ENCODE measurements at regions not wholly inside any gene's neighbourhood (a gene's known extent, or its start where the extent isn't known, plus 50 kb on each side); places are given as distances from the start of the nearest gene placed in this dataset.

DNA sequence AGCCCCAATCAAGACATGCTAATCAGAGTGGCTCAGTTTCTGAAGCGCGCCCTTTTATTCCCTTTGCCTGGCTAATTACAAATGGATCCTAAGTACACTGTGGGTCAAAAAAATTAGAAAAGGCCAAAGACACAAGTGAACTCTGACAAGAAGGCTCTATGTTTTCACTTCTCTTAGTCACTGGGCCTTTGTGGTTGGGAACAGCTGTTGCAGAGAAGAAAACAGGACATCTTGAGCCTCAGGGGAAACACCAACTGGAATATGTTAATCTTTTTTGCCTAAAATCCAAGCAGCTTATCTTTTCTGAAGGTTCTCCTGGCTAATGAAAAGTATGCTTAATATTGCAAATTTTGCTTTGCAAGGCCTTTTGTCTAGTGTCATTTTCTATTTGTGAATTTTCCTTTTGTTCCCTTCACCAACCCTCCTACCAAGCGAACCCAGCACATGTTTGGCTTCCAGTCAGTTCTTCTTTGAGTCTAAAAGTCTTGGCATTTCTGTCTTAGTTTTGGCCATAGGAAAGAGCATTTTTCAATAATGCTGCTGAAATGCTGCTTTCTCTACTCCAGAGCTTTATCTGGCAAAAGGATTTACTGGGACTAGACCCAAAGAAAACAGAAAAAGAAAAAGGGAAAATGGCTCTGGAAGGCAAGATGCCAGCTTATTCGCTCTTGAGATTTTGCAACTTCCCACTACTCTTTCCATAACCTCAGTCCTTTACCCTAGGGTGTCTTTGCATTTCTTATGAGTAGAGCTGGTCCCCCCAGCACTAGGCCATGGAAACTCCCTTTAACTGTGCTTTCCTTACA lies 440.2 kb upstream of the ST6GAL2 start:
- DNase-seq = peak; percentile 75

DNA sequence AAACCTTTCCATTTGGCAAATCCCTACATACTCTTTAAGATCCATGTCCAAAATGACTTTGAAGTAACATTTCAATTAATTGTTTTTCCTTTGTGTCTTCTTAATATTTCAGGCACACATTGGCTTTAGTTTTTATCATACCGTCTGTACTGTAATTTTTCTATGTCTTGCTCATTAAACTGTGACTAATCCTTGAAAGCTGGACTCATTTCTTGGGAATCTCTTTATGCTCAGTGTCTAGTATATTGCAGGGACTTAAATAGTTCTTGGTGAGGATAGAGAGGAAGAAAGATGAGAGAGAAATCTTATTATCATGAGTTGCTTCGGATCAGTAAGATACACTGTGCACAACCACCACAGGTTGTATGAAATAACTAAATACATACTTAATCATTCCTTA lies 448.3 kb upstream of the ST6GAL2 start:
- no peak for DNase-seq

DNA sequence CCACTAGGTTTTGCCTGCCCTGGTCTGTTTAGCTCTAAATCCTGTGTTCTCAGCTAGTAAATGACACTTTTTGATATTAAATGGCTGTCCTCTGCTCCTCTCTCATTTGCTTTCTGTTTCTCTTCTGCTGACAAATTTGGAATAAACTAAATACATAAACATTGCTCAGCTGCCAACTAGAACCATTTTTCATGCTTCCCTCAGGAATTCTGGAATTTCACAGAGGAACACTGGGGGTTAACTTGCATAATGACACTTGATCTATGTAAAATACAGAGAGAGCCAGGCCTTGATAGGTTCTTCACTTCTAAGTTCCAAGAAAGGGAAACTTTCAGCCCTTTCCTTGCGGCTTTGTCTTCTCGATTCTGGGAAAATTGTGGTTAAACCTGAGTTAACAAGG lies 450.6 kb upstream of the ST6GAL2 start:
- no peak for DNase-seq

DNA sequence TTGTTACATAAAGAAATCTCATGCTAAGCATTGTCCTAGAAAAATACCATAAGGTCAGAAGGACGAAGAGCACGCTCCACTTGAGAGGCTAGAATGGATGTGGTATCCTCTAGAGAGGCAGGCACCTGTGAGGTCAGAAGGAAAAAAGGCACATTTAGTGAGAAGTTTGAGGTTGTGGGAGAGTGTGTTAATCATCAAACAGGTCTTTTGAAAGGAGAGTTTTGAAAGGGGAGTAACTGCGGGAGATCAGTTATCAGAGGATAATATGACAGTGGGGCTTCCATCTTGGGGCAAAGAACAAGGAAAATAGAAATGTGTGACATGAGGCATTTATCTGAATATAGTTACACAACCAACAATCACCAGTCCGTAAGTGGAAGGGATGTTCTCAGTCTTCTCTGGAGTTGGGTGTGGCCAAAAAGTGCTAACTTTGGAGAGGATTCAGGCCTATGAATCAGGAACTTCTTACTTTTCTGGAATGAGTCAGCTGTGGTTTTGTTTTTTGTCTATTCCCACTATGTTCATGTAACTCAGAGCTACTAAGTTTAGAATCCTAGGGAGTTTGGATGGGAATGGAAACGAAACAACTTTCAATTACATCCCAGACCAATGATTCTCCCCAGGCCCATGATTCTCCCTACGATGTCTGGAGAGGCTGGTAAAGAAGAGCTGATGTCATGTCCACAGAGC lies 451.4 kb upstream of the ST6GAL2 start:
- DNase-seq = no peak

DNA sequence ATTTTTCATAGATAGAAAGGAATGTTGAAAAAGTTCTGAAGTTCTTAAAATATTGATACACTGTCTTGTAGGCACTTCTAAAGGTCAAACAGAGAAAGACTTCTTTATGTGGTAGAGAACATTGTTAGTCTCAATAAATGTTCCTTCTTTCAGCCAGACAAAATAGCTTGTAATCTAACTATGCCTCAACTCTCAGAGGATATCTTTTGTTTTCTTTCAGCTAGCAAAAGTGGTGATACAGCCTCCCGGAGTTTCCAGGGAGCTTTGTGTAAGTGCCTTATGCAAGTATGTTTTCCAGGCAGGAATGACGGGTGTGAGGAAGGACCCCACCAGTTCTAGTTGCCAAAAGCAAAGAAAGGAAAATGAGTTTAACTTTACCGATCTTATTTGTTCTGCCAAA lies 452.1 kb upstream of the ST6GAL2 start:
- no peak for DNase-seq

DNA sequence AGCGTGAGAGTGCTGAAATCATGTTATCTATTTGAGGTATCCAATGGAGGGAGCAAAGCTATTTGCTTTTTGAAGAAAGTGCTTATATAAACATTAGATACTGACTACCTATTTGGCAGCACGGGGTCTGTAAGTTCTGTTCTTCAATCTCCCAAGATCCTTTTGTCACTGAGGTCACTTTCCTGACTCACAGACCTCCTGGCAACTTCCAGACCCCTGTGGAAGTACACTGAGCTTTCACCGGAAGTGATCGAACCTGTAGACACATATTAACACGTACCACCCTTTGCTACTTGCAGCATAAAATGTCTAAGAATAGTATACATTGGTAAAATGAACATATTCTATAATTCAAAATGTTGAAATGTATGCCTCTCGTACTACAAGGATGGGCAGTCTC lies 452.6 kb upstream of the ST6GAL2 start:
- DNase-seq = no peak

DNA sequence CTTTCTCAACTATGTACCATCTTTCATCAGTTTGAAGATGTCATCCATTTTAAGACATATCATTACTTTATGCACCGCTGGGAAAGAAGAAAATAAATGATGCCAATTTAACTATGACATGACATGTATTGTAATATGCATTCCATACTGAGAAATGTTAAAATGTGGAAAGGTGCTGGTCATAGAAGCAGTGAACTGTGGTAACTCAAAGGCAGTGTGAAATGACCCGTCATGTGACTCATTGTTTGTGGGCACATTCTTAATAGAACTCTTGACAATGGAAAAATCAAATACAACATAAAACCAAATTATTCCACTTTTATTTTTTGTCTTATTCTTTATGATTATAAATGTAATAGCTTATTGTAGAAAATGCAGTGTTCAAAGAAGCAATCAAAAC lies 455.0 kb upstream of the ST6GAL2 start:
- no peak for DNase-seq

DNA sequence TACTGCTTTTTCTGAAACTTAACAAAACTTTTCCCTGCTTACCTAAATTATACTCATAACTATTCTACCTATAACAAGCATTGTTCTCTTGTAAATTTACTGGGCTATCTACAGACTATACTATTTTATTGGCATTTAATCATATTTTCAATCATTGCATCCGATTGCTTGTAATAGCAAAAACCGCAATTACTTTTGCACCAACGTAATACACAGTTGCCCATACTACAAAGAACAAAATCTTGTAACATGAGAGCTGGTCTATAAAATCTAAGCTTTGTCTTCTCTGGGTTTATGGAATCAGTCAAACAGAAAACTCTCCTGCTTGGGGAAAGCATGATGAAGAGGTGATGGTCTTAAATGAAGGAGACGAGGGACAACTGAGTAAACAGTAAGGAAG lies 463.4 kb upstream of the ST6GAL2 start:
- no peak for DNase-seq

DNA sequence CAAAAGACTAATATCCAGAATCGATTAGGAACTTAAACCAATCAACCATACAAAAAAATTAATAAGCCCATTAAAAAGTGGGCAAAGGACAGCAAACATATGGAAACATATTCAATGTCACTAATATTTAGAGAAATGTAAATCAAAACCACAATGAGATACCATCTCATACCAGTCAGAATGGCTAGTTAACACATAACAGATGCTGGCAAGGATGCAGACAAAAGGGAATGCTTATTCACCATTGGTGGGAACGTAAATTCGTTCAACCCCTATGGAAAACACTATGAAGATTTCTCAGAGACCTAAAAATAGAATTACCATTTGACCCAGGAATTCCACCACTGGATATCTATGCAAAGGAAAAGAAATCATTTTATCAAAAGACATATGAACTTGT lies 468.2 kb upstream of the ST6GAL2 start:
- DNase-seq = no peak

DNA sequence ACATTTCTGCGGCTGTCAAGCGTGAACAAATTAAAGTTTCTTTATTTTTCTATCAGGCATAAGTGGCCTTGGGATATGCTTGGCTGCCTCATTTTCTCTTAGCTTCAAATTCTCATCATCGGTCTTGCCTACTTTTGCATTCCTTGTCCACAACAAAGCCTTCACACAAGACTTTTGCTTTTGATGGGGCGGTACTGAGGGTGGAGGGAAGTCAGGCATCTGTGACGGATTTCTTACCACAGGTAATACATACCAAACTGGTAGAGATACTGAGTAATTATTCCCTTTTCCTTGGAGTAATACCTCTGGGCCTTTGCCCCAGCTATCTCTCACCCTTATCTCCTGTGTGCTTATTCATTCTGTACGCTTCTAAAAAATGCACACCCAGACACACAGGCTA lies 468.3 kb upstream of the RGPD4 start:
- no peak for DNase-seq

DNA sequence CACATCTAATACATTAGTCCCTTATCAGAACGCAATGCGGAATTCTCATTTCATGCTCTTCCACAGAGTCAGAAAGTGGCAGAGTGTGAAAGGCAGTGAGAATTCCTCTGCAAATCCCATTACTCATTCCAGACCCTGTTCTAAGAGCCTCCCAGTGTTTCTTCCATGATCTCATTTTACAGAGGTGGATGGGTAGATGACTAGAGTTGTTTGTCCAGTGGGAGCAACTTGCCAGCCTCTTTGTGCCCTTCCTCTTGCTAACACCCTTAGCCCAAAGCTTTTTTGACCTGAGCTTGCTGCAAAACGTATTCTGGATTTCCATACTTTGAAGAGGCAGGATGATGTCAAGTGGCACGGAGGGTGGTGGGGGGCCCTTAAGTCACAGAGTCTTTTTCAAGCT lies 467.7 kb upstream of the RGPD4 start:
- DNase-seq = no peak

DNA sequence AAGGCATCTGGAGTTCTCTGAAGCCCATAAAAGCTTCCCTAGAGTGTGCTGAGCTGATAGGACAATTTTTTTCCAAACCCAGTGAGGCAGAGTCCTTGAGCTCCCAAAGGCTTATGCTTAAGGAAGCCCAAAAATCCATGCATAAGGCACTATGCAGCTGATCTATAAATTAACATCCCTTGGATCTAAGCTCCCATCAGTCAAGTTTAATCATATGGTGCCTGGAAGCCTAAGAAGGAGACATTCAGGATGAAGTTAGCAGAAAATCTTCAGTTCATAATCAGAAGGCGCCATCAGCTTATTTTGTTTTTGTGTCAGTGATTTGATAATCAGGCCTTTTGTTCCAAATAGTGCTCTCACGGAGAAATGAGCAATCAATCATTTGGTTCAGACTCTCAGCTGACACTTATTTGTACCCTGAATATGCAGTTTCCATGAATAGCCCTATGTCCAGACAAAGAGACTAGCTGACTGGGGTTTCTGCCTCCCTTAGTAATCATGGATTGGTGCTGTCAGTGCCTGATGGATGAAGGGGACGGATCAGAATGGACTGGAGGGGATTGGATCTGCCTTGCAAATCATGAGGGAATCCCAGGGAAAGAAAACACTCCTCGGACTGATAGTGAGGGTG lies 464.8 kb upstream of the RGPD4 start:
- DNase-seq = no peak

DNA sequence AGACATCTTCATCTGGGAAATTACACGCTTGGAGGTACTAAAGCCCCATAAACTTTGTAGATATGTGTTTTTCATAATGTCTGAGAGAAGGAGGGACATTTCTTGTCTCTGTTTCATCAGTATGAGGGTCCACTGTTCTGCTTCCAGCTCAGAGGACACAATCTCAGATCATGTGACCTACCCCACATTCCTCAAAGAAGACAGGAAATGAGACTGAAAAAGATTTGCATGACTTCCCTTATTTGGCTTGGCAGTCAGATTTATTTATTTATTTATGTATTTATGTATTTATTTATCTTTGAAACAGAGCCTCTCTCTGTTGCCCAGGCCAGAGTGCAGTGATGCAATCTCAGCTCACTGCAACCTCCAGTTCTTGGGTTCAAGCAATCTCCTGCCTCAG lies 463.7 kb upstream of the RGPD4 start:
- no peak for DNase-seq

DNA sequence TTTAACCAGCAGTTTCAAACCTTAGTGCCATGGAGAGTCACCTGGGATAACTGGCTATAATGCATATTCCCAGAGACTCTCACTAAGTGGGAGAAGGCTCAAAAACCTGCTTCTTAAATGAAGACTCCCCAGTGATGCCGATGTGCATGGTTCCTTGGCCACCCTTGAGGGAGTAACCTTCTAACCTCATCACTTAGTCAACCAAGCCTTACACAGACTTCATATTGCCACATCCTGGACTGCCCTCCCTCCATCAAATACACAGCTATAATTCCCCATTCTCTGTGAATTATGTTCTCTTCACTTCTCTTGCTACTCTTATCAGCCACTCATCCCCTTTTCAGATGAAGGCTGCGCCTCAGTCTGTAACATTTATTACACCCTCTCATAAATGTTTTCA lies 462.9 kb upstream of the RGPD4 start:
- no peak for DNase-seq

DNA sequence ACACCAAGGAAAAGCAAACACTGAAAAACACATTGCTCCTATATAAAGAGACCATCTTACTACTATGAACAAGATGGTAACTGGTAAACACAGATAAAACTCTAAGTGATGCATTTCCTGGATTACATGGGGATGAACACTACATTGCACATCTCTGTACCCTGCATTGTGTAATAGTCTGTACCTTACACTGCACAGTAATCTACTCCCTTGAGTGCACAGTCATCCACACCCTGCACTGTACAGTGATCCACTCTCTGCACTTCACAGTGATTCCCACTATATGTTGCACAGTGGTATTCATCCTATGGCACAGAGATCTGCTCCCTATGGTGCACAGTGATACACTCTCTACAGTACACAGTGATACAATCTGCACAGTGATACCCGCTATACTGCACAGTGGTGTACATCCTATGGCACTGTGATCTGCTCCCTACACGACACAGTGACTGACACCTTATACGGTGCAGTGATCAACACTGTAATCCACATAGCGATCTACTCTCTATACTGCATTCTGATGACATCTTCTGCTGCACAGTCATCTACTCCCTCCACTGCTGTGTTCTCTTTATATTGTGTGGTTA lies 462.2 kb upstream of the RGPD4 start:
- DNase-seq = no peak

DNA sequence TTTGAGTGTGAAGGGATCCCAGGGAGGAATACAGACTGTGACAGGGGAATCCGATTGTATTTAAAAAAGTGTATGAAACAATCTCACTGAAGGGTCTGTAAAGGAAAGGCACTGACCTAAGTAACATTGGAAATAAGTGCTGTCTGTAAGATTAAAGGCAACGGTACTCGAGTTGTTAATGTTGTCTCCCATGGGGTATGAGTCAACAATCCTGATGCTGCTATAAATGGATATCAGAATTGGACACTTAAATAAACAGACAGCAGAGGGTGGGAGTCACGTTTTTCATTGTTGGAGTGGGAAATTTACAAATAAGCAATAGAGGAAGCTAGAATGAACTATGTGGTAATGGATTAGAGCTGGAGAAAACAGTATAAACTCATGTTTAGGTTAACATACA lies 452.4 kb upstream of the RGPD4 start:
- DNase-seq = no peak

DNA sequence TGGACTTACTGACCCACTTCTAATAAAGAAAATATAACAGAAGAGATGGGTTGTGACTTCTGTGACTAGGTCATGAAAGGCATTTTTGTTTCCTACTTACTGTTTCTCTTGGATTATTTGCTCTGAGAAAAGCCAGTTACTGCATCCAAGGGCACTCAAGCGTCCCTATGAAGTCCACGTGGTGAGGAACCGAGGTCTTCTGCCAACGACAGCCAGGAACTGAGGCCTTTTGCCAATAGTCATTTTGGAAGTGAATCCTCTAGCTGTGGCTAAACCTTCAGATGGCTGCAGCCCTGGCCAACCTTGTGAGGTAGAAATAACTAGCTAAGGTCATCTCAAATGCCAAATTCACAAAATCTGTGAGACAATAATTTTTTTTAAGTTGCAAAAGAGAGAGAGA lies 449.8 kb upstream of the RGPD4 start:
- DNase-seq = no peak

DNA sequence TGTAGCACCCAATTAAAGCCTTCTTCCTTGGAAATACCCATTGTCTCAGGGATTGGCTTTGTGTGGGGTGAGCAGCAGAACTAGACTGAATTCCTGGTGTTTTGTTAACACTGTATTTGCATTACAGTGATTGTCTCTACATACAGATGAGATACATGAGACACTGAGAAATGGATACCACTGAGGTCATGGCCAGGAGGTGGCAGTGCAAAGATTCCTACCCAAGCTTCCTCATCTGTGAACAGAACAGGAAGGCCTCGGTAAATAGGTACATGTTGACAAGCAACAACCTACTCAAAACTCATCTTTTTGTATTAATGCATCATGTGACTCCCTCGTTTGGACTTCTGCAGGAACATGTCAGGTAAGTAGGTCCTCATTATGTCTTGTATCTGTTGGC lies 445.8 kb upstream of the RGPD4 start:
- DNase-seq = no peak

DNA sequence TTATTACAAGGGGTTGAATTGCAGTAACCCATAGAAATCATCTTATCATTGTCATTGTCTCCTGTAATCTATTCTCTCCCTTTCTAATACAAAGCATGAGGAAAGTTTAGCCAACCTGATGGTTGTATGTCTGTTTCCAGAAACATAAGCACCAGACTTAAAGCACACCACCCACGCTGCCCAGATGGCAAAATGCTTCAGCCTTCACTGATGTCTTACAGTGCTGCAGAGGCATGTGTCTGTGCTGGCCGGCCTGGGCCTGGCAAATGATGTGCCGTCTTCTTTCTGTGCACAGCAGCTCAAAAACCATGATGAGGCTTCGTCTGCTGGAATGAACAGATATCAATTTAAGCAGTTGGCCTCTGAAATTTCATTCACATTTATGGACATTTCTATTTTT lies 443.0 kb upstream of the RGPD4 start:
- DNase-seq = peak; percentile 57

DNA sequence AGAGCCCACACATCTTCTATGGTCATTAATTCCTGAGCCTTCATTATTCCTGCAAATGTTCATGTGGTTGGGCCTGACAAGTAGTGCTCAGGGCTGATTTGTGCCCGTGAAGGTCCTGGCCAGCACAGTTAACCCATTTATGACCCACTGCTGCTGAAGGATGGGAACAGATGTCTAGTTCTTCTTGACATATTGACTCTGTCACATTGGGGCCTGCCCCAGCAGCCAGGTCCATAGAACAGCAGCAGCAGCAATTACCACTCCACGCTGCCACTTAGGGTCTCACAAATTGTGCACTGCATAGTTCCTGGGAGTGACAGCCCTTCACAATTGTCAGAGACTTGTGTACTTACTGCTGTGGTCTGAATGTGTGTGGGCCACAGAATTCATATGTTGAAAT lies 442.3 kb upstream of the RGPD4 start:
- no peak for DNase-seq

DNA sequence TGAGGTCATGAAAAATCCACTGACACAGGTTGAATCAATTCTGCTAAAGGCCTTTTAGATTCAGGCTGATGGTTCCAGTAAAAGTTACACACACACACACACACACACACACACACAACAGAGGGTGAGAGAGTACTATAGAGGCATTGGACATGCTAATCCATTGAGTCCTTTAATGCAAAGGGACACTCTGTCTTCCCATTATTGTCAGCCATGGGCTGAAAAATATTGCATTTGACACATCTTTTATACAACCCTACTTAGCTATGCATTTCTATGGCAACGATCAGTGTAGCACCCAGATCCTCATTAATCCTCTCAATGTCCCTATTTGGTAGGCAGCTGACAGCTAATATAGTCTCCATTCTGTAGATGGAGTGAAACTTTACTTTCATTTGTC lies 440.8 kb upstream of the RGPD4 start:
- no peak for DNase-seq

DNA sequence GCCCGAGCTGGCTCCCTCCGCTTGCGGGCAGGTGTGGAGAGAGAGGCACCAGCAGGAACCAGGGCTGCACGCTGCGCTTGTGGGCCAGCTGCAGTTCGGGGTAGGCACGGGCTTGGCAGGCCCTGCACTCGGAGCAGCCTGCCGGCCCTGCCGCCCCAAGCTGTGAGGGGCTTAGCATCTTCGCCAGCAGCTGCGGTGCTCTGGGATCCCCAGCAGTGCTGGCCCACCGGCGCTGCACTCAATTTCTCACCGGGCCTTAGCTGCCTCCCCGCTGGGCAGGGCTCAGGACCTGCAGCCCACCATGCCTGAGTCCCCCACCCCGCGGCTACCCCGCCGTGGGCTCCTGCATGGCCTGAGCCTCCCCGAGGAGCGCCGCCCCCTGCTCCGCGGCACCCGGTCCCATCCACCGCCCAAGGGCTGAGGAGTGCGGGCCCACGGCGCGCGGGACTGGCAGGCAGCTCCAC lies 434.4 kb upstream of the RGPD4 start:
- DNase-seq = no peak

DNA sequence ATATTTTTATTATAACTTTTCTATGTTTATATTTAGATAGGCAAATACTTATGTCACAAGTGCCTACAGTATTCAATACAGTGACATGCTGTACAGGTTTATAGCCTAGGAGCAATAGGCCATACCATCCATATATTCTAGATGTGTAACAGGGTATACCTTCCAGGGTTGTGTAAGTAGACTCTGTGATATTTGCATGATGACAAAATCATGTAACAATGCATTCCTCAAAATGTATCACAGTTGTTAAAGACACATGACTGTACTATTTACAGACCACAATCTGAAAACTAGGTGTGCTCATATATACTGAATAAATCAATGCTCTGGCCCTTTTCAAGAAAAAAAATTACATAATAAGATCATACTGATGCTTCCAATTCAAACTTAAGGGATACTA lies 433.2 kb upstream of the RGPD4 start:
- DNase-seq = no peak

DNA sequence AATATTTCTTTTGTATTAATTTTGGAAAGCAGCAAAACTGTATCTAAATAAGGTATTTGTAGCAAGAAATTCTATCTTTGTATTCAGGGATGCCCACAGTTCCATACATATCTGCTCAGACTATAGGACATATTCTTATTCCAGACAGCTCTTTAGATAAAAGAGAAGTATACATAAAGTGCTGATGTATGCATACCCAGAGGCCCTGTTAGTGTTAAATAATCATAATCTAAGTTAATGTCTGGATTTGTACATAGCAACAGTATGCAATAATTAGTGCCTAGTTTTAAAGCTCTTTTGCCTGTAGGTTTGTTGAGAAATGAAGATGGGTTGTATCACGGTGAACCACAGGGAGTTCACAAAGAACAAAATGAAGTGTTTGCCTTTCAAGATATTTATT lies 428.0 kb upstream of the RGPD4 start:
- no peak for DNase-seq
